HG03442 (cell line): ENCODE measurements at regions not wholly inside any gene's neighbourhood (a gene's known extent, or its start where the extent isn't known, plus 50 kb on each side); places are given as distances from the start of the nearest gene placed in this dataset.
A peak's percentile ranks its signal among the peaks of the same experiment; 100 is the strongest.

ENCODE experiments used
- ATAC-seq: cut with Tn5 transposase; IDR thresholded peaks from one replicate; pipeline ENCODE4 v1.9.1; 2021; ENCODE audit warnings: mild to moderate bottlenecking, moderate library complexity; ENCODE audit not compliant: unreplicated experiment

DNA sequence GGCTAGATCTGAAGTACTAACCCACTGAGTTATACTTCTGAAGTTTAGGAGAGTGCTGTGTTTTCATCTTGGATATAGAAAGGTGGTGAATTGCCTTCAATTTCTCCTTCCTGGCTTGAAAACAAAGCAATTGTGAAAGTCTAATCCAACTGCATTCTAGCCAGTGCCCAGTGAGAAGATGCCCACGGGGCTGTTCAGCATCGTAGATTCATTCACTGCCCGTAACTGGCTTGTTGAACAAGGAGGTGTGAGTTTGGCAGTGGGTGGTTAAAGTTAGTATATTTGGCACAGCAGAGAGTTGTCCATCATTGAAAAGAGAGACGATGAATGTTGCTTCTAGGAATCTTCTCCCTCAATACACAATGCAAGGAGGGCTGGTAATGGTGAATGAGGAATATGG, 82.3 kb upstream of the RND3 start:
- no peak for ATAC-seq

DNA sequence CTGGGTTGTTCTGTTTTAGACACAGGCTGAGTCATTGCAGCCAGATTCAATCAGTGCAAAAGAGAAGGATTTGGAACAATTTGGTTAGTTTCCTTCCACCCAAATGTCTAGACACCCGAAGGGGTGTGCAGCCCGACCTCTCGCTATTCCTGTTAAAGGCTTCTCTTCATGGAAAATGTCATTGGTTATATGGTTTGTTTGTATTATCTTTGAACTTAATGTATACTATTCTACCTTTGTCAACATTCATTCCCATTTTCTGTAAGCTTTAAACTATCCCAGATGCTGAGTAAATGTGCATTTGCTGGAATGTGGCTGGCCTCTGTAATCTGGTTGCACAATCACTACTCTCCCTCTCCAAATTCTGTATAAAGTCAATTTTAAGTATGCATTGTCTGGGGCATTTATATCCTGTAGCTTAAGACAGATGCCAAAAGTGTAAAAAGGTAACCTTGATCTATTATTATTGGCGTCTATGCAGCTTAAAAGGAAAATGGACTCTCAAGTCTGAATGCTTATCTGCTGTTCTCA, 80.4 kb upstream of the RND3 start:
- ATAC-seq = no peak

DNA sequence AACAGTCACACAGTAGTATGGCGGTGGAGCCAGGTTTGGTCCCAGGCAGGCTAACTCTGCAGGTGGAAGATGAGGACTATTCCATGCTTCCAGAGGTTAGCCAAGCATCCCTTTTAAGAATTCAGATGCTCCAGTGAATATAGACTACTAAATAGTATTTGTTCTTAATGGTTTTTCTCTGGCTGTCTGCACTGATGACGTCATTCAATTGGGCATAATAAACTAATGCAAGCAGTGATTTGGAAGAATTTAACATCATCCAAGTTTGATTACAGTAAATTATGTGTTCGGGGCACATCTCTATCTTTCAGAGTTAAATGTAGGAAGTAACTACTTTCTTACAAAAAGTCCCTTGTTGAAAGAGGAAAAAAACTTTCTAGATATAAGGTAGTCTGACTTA, 78.8 kb upstream of the RND3 start:
- ATAC-seq = no peak

DNA sequence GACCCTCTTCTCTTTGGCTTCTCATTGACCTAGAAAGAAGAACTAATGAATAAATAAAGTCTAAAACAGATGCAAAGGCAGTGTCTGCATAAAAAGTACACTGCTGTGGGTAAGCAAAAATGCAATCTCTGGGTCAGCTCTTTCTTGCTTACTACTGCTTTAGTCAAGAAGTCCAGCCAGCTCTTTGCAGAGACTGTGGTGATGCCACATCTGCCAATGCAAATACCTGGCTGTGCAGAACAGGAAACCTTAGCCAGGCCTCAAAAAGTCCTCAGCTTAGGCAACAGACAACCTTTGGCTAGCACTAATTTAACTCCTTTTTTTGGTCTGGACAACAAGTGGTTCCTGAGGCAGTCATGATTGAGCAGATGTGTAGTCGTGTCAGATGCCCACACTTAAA, 73.6 kb upstream of the RND3 start:
- no peak for ATAC-seq

DNA sequence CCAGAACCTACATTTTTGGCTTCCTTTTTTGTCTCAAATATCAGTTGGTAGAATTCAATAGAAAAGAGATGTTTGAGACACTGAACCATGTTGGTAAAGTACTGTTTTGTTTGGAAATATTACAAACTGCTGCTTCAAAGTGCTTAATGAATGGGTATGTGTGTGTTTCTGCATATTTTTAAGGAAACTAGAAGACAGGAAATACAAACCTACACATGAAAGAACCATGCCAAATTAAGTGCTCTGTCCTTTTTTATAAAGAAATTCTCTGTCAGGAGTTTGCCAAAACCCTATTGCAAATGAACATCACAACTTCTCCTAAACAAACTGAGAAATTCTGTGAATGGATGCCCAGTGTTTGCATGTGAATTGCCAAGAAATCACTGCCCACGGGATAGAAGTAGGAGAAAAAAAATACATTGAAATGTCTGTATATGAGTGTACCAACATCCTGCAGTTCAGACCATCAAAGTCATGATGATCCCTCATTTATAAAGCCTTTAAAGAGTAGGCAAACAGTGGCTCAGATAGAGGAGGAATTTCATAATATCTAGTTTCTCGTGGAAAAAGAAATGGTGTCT, 69.6 kb upstream of the RND3 start:
- no peak for ATAC-seq

DNA sequence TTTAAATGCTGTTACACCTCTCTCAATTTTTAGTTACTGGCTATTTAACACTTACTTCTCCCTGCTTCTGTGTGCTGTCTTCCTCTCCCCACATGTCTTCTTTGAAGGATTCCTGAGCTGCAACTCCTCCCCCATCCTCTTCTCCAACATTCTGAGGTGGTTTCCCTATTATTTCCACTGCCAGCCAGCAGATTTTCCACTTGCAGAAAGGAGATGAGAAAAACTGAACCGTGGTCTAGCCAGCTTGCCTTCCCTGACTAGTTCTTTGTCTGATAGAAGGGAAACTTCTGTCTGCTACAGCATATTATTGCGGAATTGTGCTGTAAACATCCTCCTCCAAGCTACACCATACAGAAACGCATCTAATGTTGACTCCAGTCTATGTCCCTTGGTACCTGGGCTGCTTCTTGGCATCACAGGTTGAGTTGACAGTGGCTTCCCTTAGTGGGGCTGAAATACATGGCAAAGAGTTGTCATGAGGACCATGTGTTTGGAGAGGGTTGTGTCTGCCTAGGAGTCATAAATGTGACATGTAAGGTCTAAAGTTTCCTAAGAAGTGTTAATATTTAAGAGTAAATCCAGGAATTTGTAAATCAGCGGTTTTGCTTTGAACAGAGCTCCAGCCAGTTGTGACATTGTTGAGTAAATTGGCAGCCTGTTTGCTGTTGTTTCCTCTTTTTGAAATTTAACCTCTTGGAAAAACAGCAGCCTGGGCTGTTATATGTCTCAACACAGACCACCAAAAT, 68.3 kb upstream of the RND3 start:
- ATAC-seq = no peak

DNA sequence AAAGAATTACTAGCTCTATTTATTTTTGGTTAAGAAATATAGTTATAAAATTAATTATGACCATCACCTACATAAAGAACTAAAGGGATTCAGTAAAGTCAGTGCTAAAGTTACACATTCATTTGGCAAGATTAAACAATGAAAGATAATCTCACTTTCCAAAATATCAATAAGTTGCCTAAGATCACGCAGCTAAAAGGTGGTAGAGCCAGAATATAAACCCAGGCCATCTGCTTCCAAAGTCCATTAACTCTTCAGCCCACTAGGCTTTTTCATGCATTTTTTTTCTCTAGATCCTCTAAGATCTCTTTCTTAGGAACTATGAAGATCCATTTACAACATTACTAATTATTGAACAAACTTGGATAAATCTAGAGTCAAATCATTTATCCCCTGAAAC, 66.6 kb upstream of the RND3 start:
- no peak for ATAC-seq

DNA sequence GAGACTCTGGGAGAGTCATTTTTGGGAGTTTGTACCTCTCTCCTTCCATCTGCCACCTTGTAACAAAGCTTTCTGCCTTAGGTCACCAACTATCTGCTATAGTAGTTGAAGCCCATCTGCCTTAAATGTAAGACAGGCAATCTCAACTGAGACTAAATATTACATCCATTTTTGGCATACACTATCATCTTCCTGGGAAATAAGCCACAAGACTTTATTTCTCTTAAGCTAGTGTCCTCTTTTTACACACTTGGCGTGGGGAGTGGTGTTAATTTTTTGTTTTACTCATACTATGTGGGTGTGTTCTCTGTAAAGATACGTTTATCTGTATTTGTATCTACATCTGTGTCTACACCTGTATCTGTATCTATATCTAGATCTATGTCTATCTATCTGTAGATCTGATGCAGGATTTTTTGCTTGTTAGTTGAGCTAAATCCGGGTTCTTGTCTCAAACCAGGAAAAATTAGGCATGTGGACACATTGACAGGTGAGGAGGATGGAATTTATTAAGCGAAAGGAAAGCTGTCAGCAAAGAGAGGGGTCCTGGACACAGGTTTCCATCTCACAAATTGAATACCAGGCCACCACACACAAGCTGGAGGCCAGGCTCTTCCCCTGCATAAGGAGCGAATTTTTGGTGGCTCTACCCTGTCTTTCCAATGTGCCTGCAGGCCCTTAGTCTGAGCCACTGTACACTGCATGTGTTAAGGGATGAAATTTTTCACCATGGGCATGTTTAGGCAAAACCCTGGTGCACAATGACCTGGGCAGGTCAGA, 64.8 kb upstream of the RND3 start:
- ATAC-seq = no peak

DNA sequence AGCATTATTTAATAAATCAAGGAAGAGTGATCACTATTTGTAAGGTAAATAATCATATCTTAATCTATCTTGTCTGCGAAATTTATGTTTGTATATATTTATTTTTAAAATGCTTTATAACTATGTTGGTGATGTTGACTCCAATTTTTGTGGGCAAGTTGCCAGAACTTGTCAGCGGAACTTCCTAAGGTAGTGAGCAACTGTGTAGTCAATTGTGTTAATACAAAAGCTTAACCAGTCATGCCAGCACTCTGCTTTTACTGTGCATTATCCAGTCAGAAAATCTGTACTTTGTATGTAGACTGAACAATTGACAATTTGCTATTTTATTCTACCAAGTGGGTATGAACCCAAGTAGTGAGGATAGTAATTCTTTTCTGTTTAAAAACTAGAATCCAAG, 61.9 kb upstream of the RND3 start:
- ATAC-seq = no peak

DNA sequence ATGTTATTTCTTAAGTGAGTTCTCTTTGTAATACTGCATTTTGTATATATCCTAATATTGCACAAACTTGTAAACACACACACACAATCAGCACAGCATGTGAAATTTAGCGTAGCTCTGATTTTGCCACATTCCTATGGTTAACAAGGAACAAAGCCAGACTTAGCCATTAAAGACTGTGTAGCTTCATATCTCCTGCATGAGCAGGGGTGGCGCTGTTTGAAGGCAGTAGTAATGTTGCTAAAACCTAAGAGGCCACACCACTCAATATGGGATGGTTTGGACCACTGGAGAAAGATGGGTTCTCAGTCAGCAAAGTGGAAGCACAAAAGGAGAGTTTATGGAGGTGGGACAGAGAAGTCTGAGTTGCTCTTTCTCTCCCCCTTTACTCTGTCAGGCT, 61.1 kb upstream of the RND3 start:
- ATAC-seq = peak; percentile 74

DNA sequence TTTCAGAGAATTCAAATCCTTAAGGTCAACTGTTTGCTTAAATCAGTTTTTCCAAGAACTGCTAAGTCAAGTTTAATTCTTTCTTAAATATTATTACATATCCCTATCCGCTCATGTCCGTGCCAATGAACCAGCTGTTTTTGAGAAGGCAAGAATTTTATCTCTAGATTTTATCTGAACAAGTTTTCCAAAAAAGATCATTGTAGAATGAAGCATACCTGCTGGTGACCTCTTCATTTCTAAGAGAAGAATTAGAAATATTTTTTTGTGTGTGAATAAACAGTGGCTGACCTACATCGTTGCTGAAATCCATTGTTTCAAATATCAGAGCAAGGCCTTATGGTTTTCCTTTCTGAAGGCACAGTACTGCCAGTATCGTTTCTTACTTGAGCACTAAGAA, 58.4 kb upstream of the RND3 start:
- no peak for ATAC-seq

DNA sequence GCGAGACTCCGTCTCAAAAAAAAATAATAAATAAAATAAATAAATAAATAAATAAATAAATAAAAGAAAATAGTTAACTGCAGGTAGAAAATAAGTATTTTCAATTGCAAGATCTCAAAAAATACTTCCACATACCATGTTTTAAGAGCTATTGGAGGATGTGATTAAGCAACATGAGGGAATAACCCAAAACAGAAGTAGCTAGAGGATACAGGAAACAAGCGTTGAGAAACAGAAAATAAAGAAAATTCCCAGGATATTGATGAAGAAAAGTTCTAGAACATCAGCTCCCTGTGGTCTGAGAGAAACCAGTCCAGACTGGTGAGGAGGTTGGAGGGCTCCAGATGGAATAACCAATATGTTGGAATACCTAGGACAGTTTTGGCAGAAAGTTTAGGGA, 57.3 kb upstream of the RND3 start:
- no peak for ATAC-seq

DNA sequence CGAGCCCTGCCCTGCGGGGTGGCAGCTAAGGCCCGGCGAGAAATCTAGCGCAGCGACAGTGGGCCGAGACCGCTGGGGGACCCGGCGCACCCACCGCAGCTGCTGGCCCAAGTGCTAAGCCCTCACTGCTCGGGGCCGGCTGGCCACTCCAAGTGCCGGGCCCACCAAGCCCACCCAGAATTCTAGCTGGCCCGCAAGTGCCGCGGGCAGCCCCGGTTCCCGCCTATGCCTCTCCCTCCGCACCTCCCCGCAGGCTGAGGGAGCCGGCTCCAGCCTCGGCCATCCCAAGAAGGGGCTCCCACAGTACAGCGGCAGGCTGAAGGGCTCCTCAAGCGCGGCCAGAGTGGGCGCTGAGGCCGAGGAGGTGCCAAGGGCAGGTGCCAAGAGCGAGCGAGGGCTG, 55.2 kb upstream of the RND3 start:
- ATAC-seq = no peak

DNA sequence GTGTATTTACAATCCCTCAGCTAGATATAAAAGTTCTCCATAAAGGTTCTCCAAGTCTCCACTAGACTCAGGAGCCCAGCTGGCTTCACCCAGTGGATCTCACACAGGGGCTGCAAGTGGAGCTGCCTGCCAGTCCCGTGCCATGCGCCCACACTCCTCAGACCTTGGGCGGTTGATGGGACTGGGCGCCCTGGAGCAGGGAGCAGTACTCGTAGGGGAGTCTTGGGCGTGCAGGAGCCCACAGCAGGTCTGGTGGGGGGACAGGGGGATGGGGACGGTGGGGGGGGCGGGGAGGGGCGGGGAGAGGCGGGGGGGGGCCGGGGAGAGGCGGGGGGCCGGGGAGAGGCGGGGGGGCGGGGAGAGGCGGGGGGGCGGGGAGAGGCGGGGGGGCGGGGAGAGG, 54.7 kb upstream of the RND3 start:
- no peak for ATAC-seq

DNA sequence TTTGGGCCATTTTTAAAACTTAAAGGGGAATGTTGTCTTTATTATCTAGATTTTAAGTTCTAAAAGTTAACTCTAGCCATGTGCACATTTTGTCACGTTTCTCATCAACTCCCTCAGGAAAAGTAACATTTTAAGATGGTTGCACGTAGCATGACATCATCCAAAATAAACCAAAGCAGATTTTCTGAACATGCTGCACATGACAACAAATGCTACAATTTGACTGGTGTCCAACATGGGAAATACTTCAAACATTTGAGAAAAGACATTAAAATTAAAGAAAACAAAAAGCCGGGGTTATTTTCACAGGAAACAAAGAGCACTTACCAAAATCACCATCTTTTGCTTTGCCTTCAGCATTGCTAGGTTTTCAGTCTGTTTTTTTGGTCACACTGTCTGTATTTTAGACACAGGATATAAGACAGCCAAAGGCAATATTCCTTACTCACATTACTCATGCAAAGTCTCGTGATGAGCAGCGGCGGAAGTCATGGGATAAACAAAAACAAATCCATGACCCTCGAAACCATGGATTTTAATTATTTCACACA, 51.3 kb upstream of the RND3 start:
- no peak for ATAC-seq
